ENCODE measurements at regions not wholly inside any gene's neighbourhood (a gene's known extent, or its start where the extent isn't known, plus 50 kb on each side); places are given as distances from the start of the nearest gene placed in this dataset.

DNA sequence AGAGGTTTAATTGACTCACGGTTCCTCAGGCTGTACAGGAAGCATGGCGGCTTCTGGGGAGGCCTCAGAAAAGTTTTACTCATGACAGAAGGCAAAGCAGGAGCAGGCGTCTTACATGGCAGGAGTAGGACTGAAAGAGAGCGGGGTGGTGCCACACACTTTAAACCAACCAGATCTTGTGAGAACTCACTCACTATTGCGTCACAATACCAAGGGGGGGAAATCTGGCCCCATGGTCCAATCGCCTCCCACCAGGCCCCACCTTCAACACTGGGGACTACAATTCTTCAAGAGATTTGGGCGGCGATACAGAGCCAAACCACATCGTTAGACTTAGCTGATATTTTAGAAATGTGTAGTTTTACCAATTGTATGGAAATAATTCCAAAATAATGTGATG is 77.6 kb upstream of the SLC4A10 start:
- TF ChIP-seq, protein P1, sequence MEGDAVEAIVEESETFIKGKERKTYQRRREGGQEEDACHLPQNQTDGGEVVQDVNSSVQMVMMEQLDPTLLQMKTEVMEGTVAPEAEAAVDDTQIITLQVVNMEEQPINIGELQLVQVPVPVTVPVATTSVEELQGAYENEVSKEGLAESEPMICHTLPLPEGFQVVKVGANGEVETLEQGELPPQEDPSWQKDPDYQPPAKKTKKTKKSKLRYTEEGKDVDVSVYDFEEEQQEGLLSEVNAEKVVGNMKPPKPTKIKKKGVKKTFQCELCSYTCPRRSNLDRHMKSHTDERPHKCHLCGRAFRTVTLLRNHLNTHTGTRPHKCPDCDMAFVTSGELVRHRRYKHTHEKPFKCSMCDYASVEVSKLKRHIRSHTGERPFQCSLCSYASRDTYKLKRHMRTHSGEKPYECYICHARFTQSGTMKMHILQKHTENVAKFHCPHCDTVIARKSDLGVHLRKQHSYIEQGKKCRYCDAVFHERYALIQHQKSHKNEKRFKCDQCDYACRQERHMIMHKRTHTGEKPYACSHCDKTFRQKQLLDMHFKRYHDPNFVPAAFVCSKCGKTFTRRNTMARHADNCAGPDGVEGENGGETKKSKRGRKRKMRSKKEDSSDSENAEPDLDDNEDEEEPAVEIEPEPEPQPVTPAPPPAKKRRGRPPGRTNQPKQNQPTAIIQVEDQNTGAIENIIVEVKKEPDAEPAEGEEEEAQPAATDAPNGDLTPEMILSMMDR (conservative IDR thresholded peaks at IDR 0.05) = no peak
- no peak for TF ChIP-seq EZH2 (IDR thresholded peaks at IDR 0.05; ENCODE audit: low read depth)

Data from PC-9 (cell line).